NCI-H774 (cell line): ENCODE measurements at regions not wholly inside any gene's neighbourhood (a gene's known extent, or its start where the extent isn't known, plus 50 kb on each side); places are given as distances from the start of the nearest gene placed in this dataset.

Experiments
- DNase-seq: peaks from one replicate; lab custom pipeline; 2025; lab: John Stamatoyannopoulos, UW

- no peak for DNase-seq
These were observed 322.2 kb downstream of the SHANK2 start for GRCh38 chr11:70930215-70930614.

GRCh38 chr11:70931430-70931829 lies 320.9 kb downstream of the SHANK2 start:
- DNase-seq = no peak

GRCh38 chr11:70933981-70934583 lies 318.3 kb downstream of the SHANK2 start:
- no peak for DNase-seq

GRCh38 chr11:70935006-70935768 lies 317.2 kb downstream of the SHANK2 start:
- DNase-seq = no peak

GRCh38 chr11:70942593-70942992 lies 309.8 kb downstream of the SHANK2 start:
- DNase-seq = no peak

- DNase-seq = no peak
These were observed 308.2 kb downstream of the SHANK2 start for GRCh38 chr11:70944141-70944540.

GRCh38 chr11:70944636-70945035 lies 307.7 kb downstream of the SHANK2 start:
- no peak for DNase-seq

- no peak for DNase-seq
These were observed 304.0 kb downstream of the SHANK2 start for GRCh38 chr11:70948398-70948797.

- peak; percentile 14 for DNase-seq
These were observed 303.4 kb downstream of the SHANK2 start for GRCh38 chr11:70948855-70949531.

GRCh38 chr11:70951139-70951804 lies 301.1 kb downstream of the SHANK2 start:
- DNase-seq = no peak

GRCh38 chr11:70952191-70952590 lies 300.2 kb downstream of the SHANK2 start:
- no peak for DNase-seq

- DNase-seq = no peak
These were observed 298.7 kb downstream of the SHANK2 start for GRCh38 chr11:70953720-70954119.

- DNase-seq = no peak
These were observed 297.9 kb downstream of the SHANK2 start for GRCh38 chr11:70954471-70954870.
